K562 (cell line): ENCODE measurements at regions not wholly inside any gene's neighbourhood (a gene's known extent, or its start where the extent isn't known, plus 50 kb on each side); places are given as distances from the start of the nearest gene placed in this dataset.

ENCODE experiments used
- ATAC-seq: fragments of 200-7000 bp; cut with Tn5 transposase; 3 replicates; pipeline ENCODE4 v1.9.1; 2020; ENCODE audit warnings: moderate library complexity
- BruUV-seq: library from RNA; stranded (reverse); fragments of 400-500 nt; replicated peaks from 2 replicates; lab custom pipeline; 2021; lab: Mats Ljungman, UMichigan
- CTCF ChIA-PET: fragments of 300-600 bp; formaldehyde crosslinking; extraction: SDS; loops from one replicate; lab custom pipeline; 2021; ENCODE audit warnings: low intra/inter-chr PET ratio; lab: Yijun Ruan, JAX
- POLR2A ChIA-PET: fragments of 300-600, 350-650 bp; sonication (Branson Sonifier 250); formaldehyde crosslinking; extraction: SDS; loops from one replicate; lab custom pipeline; 2021; ENCODE audit warnings: antibody characterized with exemption, inconsistent platforms; lab: Yijun Ruan, JAX
- DNase-seq, 4 experiments: peaks; one replicate each; pipeline versions ENCODE4 v3.0.0 to v3.0.0-alpha.2; 2011 to 2018; ENCODE audit warnings: low spot score in 3 of 4, mixed read lengths in 3 of 4; ENCODE audit errors: extremely low read depth in 1 of 4
- FAIRE-seq: peaks from 2 replicates; lab custom pipeline; 2011; peaks lifted over from hg19 to GRCh38; lab: Jason Lieb, UNC
- H2AFZ ChIP-seq: 2 replicates; pipeline ENCODE4 v1.6.0; 2011; ENCODE audit warnings: low read depth, low read length, control low read depth, inconsistent platforms
- H3K27ac ChIP-seq: fragments of 200-600 bp; 3 replicates; pipeline ENCODE4 v1.8.0; 2011; ENCODE audit warnings: low read depth, mild to moderate bottlenecking, control low read depth, inconsistent platforms, low read length, moderate library complexity, mixed read lengths; ENCODE audit errors: extremely low read depth
- H3K27me3 ChIP-seq, 2 experiments: fragments of 300-600 bp in 1 of 2; 2 replicates in 1 of 2; 3 replicates in 1 of 2; pipeline versions ENCODE4 v1.6.0 to v1.8.0; 2011; ENCODE audit warnings: inconsistent platforms in 2 of 2, low read length in 2 of 2, mild to moderate bottlenecking in 1 of 2, mixed read lengths in 1 of 2, moderate library complexity in 1 of 2; ENCODE audit not compliant: control insufficient read depth in 2 of 2, insufficient read depth in 2 of 2
- H3K36me3 ChIP-seq: fragments of 300-600 bp; 3 replicates; pipeline ENCODE4 v1.8.0; 2011; ENCODE audit warnings: mild to moderate bottlenecking, low read length, inconsistent platforms; ENCODE audit not compliant: control insufficient read depth, insufficient read depth
- H3K4me1 ChIP-seq, 2 experiments: fragments of 200-600 bp in 1 of 2; replicated peaks in 1 of 2; 2 replicates in 1 of 2; 3 replicates in 1 of 2; pipeline versions ENCODE4 v1.5.1 to v1.8.0; 2011; ENCODE audit warnings: inconsistent platforms in 2 of 2, low read length in 2 of 2, mild to moderate bottlenecking in 1 of 2, mixed read lengths in 1 of 2, moderate library complexity in 1 of 2; ENCODE audit not compliant: control insufficient read depth in 2 of 2, insufficient read depth in 2 of 2
- H3K4me2 ChIP-seq: 2 replicates; pipeline ENCODE4 v1.6.1; 2011; ENCODE audit warnings: low read length, control low read depth, inconsistent platforms, mixed read lengths; ENCODE audit not compliant: insufficient read depth
- H3K4me3 ChIP-seq: fragments of 200-600 bp; sonication (generic), shearing (Covaris generic); 2 replicates; pipeline ENCODE4 v1.5.1; 2016; ENCODE audit warnings: control low read depth, inconsistent platforms
- H3K79me2 ChIP-seq: fragments of 200-600 bp; 3 replicates; pipeline ENCODE4 v1.8.0; 2011; ENCODE audit warnings: low read length, inconsistent platforms; ENCODE audit not compliant: control insufficient read depth, insufficient read depth
- H3K9ac ChIP-seq, 2 experiments: 2 replicates each; pipeline versions ENCODE4 v1.6.0 to v1.6.1; 2011; ENCODE audit warnings: low read depth in 2 of 2, low read length in 2 of 2, control low read depth in 1 of 2, inconsistent platforms in 1 of 2, mild to moderate bottlenecking in 1 of 2, mixed read lengths in 1 of 2; ENCODE audit not compliant: insufficient read depth in 1 of 2
- H3K9me1 ChIP-seq: one replicate; pipeline ENCODE4 v1.6.0; 2011; ENCODE audit warnings: inconsistent platforms, mild to moderate bottlenecking, low read length, moderate library complexity; ENCODE audit not compliant: control insufficient read depth, insufficient read depth
- H3K9me3 ChIP-seq: replicated peaks from 2 replicates; pipeline ENCODE4 v1.5.1; 2011; ENCODE audit warnings: low read depth, low read length, inconsistent platforms; ENCODE audit not compliant: control insufficient read depth, insufficient read depth
- H4K20me1 ChIP-seq: replicated peaks from 2 replicates; pipeline ENCODE4 v1.6.1; 2011; ENCODE audit warnings: low read length, inconsistent platforms, mixed read lengths; ENCODE audit not compliant: control insufficient read depth, insufficient read depth
- ERF ChIP-seq: fragments of 450-650 bp; formaldehyde crosslinking; IDR thresholded peaks from 2 replicates; pipeline ENCODE4 v1.4.0; 2020; ENCODE audit warnings: mild to moderate bottlenecking, mixed read lengths
- HNRNPK ChIP-seq: fragments of 200-400 bp; formaldehyde crosslinking; IDR thresholded peaks from one replicate; pipeline ENCODE4 v1.6.1; 2018; ENCODE audit warnings: mild to moderate bottlenecking, low read depth, low read length; ENCODE audit not compliant: poor library complexity, severe bottlenecking
- PML ChIP-seq: IDR thresholded peaks from 2 replicates; pipeline ENCODE4 v1.6.1; 2012; ENCODE audit warnings: low read length, inconsistent platforms
- SIRT6 ChIP-seq: IDR thresholded peaks from one replicate; pipeline ENCODE4 v1.6.1; 2012; ENCODE audit warnings: low read depth, mild to moderate bottlenecking, control low read depth, inconsistent platforms, low read length, moderate library complexity
- TAF15 ChIP-seq: fragments of 200-400 bp; formaldehyde crosslinking; IDR thresholded peaks from 2 replicates; pipeline ENCODE4 v1.6.1; 2017; ENCODE audit warnings: mild to moderate bottlenecking, low read depth, low read length, moderate library complexity
- ZKSCAN1 ChIP-seq: fragments of 150-350 bp; IDR thresholded peaks from 2 replicates; pipeline ENCODE4 v1.6.1; 2016; ENCODE audit warnings: low read depth, low read length
- ZNF175 ChIP-seq: fragments of 200-800 bp; sonication (Bioruptor generic); IDR thresholded peaks from 2 replicates; pipeline ENCODE4 v1.6.1; 2016; ENCODE audit warnings: low read depth, mild to moderate bottlenecking, missing genetic modification characterization, missing compliant biosample characterization
- ZNF23 ChIP-seq: fragments of 250-450 bp; sonication (Bioruptor Pico); IDR thresholded peaks from 2 replicates; pipeline ENCODE4 v1.4.0; 2020; ENCODE audit warnings: mild to moderate bottlenecking
- ZNF347 ChIP-seq: fragments of 450-650 bp; formaldehyde crosslinking; IDR thresholded peaks from 2 replicates; pipeline ENCODE4 v1.4.0; 2020; ENCODE audit warnings: low read depth, mild to moderate bottlenecking, moderate library complexity
- WGBS: fragments of 100-300 bp; shearing (Covaris generic); methylation state at CpG from one replicate; pipeline ENCODE4 v1.1.6; 2016; ENCODE audit warnings: low coverage, mixed read lengths; ENCODE audit not compliant: insufficient coverage; ENCODE audit errors: missing lambda C conversion rate; 5-methylcytosine and 5-hydroxymethylcytosine counted together
- in situ Hi-C: fragments of 300-500 bp; cut with MboI; formaldehyde crosslinking; loops from 4 replicates; pipeline ENCODE4 v1.15.0; 2018; ENCODE audit warnings: inconsistent platforms, mixed read lengths
- intact Hi-C: fragments of 100-400 bp; cut with micrococcal nuclease; formaldehyde crosslinking; loops from 2 replicates; pipeline ENCODE4 v1.14.2; 2022
- TF ChIP-seq, protein P1 (sequence below): sonication (generic); IDR thresholded peaks from 2 replicates; pipeline ENCODE4 v1.6.1; 2016
- TF ChIP-seq, protein P2 (sequence below): fragments of 250-450 bp; sonication (Bioruptor Pico); IDR thresholded peaks from 2 replicates; pipeline ENCODE4 v1.6.1; 2021; ENCODE audit warnings: mild to moderate bottlenecking
- TF ChIP-seq, protein P3 (sequence below), 2 experiments: fragments of 250-450 bp in 1 of 2; fragments of 450-650 bp in 1 of 2; sonication (Bioruptor Pico) in 1 of 2; IDR thresholded peaks; 2 replicates each; pipeline versions ENCODE4 v1.6.1 to v1.8.0; 2016 to 2021; ENCODE audit warnings: mild to moderate bottlenecking in 2 of 2, moderate library complexity in 2 of 2, missing compliant biosample characterization in 1 of 2, missing genetic modification characterization in 1 of 2
- TF ChIP-seq, protein P4 (sequence below): fragments of 450-650 bp; conservative IDR thresholded peaks from 2 replicates; pipeline ENCODE4 v1.6.1; 2016; ENCODE audit warnings: missing genetic modification characterization, low read depth, mild to moderate bottlenecking, missing compliant biosample characterization, moderate library complexity

DNA sequence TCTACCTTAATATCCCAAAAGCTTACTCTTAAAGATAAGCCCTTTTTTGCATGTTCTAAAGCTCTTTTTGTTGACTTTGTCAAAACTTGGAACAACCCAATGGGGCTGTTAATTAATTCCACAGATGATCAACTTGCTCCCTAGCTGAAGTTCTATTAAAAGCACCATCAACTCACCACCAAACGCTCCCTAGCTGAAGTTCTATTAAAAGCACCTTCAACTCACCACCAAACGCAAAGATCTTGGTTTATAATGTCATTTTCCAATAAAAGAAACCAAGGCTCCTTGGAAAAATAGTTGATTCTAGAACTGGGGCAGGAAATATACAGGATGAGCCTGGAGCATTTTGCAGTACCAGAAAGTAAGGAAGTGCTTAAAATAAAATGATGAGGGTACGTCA, 122.3 kb upstream of the STT3B start:
- intact Hi-C loops: no loop called here
- in situ Hi-C loops: no loop called here
- no TSS peak for BruUV-seq
- Histone ChIP-seq H3K27me3 (no peaks in the 10 kb centered on the region; a peak in 1 of 5 replicates), H3K9me3 (no peaks in the 10 kb centered on the region), H4K20me1 (no peaks in the 10 kb centered on the region), H3K4me1 (no peaks in the 10 kb centered on the region; a peak in 1 of 5 replicates), H3K4me2 (no peak overlapping the region), H2AFZ (no peak overlapping the region), H3K9me1 (no peaks in the 10 kb centered on the region), H3K4me3 (no peak overlapping the region), H3K36me3 (no peaks in the 10 kb centered on the region), H3K79me2 (no peaks in the 10 kb centered on the region), H3K27ac (no peak overlapping the region), H3K9ac (no peak overlapping the region)
- CTCF ChIA-PET: no interaction called here
- TF ChIP-seq, protein P1, sequence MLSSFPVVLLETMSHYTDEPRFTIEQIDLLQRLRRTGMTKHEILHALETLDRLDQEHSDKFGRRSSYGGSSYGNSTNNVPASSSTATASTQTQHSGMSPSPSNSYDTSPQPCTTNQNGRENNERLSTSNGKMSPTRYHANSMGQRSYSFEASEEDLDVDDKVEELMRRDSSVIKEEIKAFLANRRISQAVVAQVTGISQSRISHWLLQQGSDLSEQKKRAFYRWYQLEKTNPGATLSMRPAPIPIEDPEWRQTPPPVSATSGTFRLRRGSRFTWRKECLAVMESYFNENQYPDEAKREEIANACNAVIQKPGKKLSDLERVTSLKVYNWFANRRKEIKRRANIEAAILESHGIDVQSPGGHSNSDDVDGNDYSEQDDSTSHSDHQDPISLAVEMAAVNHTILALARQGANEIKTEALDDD: no peak
- TF ChIP-seq SIRT6 (no peak), PML (no peak), ZNF347 (CRISPR knock-in tag) (no peak)
- TF ChIP-seq, protein P2, sequence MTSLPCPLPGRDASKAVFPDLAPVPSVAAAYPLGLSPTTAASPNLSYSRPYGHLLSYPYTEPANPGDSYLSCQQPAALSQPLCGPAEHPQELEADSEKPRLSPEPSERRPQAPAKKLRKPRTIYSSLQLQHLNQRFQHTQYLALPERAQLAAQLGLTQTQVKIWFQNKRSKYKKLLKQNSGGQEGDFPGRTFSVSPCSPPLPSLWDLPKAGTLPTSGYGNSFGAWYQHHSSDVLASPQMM (CRISPR knock-in tag): no peak
- WGBS: 0% methylated on average over 3 of the region's 3 CpGs
- POLR2A ChIA-PET: no interaction called here
- DNase-seq: no peak
- no peak for ATAC-seq
- FAIRE-seq: no peak

DNA sequence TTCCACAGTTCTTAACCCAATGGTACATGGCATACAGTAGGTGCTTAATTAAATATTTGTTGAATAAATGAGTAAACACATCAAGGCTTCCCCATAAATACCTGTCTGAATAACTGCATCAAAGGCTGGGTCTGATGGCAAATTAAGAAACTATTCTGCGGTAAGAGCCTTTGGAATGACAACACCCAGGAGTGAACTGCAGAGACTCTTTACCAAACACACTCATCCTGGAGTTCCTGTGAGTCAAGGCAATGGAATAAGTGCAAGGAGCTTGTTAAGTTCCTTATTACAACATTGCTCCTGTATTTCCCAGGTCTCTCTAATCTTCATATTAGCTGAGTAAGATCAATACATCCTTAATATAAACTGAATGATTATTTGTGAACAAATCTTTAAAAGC, 119.9 kb upstream of the STT3B start:
- Histone ChIP-seq H3K4me1 (no peaks in the 10 kb centered on the region; a peak in 1 of 5 replicates), H4K20me1 (no peaks in the 10 kb centered on the region), H3K9ac (no peak overlapping the region), H3K36me3 (no peaks in the 10 kb centered on the region), H3K9me3 (no peaks in the 10 kb centered on the region), H3K79me2 (no peaks in the 10 kb centered on the region), H3K27me3 (no peaks in the 10 kb centered on the region; a peak in 1 of 5 replicates), H3K4me3 (no peak overlapping the region), H3K4me2 (no peak overlapping the region), H3K9me1 (no peaks in the 10 kb centered on the region), H2AFZ (no peak overlapping the region), H3K27ac (no peak overlapping the region)
- no TSS peak for BruUV-seq
- ChIA-PET POLR2A (no interaction called here), CTCF (no interaction called here)
- in situ Hi-C loops: no loop called here
- 4% methylated on average over 1 of the region's 1 CpG for WGBS
- DNase-seq (no peak), ATAC-seq (no peak), FAIRE-seq (no peak)
- intact Hi-C loops: no loop called here
- TF ChIP-seq, protein P3, sequence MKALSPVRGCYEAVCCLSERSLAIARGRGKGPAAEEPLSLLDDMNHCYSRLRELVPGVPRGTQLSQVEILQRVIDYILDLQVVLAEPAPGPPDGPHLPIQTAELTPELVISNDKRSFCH (CRISPR knock-in tag; IDR thresholded peaks at IDR 0.05): no peak
- TF ChIP-seq, protein P3 (tag; IDR thresholded peaks at IDR 0.05): no peak
- TF ChIP-seq ZKSCAN1 (no peak), ERF (CRISPR knock-in tag) (no peak), HNRNPK (no peak), ZNF175 (CRISPR knock-in tag) (no peak), ZNF23 (CRISPR knock-in tag) (no peak), TAF15 (no peak)
- TF ChIP-seq, protein P4, sequence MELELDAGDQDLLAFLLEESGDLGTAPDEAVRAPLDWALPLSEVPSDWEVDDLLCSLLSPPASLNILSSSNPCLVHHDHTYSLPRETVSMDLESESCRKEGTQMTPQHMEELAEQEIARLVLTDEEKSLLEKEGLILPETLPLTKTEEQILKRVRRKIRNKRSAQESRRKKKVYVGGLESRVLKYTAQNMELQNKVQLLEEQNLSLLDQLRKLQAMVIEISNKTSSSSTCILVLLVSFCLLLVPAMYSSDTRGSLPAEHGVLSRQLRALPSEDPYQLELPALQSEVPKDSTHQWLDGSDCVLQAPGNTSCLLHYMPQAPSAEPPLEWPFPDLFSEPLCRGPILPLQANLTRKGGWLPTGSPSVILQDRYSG (tag): no peak
